HG02885 (cell line): ENCODE measurements at regions not wholly inside any gene's neighbourhood (a gene's known extent, or its start where the extent isn't known, plus 50 kb on each side); places are given as distances from the start of the nearest gene placed in this dataset.

Experiments
- ATAC-seq: cut with Tn5 transposase; IDR thresholded peaks from one replicate; pipeline ENCODE4 v1.9.1; 2021; ENCODE audit warnings: mild to moderate bottlenecking; ENCODE audit not compliant: unreplicated experiment, poor library complexity

- no peak for ATAC-seq
Measured at GRCh38 chr6:47934023-47934422, 152.2 kb downstream of the OPN5 start.

DNA sequence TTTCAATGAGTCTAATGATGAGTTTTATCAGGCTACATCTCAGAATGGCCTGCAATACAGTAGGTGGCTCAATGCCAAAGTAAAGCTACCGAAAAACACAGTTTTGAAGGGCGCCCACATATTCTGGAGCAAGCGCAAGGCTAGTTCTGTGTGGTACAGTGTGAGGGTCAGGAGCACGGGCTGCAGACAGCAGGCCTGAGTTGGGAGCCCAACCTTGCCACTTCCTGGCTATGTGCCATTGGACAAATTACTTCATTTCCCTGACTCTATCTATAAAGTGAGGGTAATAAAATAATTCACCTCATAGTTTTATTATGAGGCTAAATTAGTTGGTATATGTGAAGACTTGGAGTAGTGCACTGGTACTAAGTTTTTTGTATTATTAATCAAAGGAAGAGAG, 150.7 kb downstream of the OPN5 start:
- no peak for ATAC-seq

DNA sequence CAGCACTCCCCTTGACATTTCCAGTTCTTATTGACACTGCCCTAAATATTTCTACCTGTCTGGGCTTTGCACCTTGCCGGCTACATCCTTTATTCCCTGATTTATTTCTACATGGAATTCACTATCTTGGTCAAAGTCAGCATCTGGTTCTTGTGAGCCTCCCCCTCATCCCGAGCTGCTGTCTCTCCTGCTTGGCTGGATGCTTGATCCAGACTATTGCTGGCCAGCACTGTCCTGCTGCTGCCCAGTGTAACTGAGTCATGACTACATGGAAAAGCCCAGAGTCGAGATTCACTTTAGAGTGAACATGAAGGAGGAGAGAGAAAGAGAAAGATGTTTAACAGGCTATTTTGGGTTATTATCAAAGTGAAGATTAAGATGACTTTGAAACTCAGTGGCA, 142.2 kb downstream of the OPN5 start:
- ATAC-seq = no peak

GRCh38 chr6:47922391-47922790, 140.6 kb downstream of the OPN5 start:
- ATAC-seq = no peak

GRCh38 chr6:47919875-47920274, 138.0 kb downstream of the OPN5 start:
- no peak for ATAC-seq

DNA sequence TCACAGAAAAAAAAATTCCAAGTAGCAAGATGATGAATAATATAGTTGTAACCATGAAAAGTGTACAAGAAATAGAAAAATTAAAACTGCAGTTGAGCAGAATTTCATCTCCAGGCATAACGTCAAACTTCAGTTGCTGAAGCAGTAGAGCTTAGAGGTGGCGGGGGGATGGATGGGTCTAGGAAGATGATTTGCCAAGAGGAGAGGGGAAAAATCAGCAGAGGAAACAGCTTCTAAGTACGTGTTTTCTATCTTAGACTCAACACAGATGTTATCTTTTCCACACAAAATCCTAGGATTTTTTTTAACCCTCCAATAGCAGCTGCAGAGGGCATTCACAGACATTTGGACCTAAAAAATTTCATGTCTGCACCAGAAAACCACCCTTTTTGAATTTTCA, 136.0 kb downstream of the OPN5 start:
- ATAC-seq = no peak

GRCh38 chr6:47917202-47917601, 135.4 kb downstream of the OPN5 start:
- ATAC-seq = no peak

DNA sequence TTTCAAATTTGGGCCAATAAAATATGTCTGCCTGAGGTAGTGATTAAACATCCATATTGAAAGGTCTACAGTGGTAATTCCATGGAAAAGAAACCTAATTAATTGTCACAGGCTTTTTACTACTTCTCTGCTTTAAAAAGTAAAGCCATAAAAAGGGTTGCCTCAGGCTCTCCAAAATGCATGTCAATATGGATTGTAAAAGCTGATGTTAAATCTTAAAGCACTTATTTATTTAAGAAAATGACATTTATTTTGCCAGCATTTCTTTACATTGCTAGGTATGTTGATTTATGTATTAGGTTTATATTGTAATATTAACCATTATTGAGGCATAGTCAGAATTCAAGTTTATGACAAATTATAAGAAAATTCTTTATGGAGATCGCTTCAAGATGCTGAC, 133.2 kb downstream of the OPN5 start:
- ATAC-seq = no peak

- no peak for ATAC-seq
Measured at GRCh38 chr6:47908271-47908670, 126.4 kb downstream of the OPN5 start.

DNA sequence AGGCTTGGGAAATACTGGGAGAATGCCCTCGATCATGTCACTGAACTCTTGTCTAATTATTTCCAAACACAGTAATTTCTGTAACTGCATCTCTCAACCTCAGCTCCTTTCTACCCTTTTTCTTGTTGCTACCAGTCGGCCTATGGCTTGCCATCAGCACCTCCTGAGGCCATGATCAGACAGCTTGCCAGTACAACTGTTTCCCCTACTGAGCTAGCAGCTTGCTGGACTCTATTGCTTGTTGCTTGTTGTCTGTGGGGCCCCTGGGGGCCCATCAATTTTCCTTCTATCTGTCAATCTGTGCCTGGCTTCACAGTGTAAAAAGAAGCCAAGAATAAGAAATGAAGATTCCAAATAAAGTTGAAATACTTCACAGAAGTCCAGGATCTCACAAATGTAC, 123.9 kb downstream of the OPN5 start:
- no peak for ATAC-seq

DNA sequence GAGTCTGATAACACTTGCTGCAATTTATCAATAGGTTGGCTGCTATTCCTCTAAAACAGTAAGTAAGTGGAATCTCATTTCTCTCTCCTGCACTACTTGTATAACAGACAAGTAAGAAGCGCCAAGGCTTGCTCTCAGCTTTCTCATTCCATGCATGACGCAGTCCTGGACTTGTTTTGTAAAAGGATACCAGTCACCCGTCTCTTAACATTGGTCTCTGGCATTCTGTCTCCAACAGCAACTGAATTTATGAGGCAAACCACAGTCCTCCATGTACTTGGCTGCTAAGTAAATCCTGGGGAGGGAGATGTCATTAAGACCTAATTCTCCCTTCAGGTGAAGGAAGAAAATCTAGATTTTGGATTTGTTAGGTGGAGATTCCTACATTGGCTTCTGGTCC, 115.4 kb downstream of the OPN5 start:
- ATAC-seq = no peak

- no peak for ATAC-seq
Measured at GRCh38 chr6:47890326-47890875, 108.6 kb downstream of the OPN5 start.

- ATAC-seq = no peak
Measured at GRCh38 chr6:47879015-47879414, 97.2 kb downstream of the OPN5 start.
